Upper lobe of left lung (tissue), 4 donors: ENCODE measurements at regions not wholly inside any gene's neighbourhood (a gene's known extent, or its start where the extent isn't known, plus 50 kb on each side); places are given as distances from the start of the nearest gene placed in this dataset.

ENCODE experiments used
- CTCF ChIP-seq, 6 experiments: fragments of 450-650 bp in 4 of 6; fragments of 200-600 bp in 2 of 6; sonication (generic) in 2 of 6; IDR thresholded peaks; one replicate each; pipeline ENCODE4 v1.5.1; 2016 to 2019; ENCODE audit warnings: antibody characterized with exemption in 6 of 6
- EP300 ChIP-seq, 4 donors: sonication (generic); formaldehyde crosslinking; IDR thresholded peaks; one replicate each; pipeline ENCODE4 v1.5.1; 2017; ENCODE audit warnings: antibody characterized with exemption in 4 of 4, control low read depth in 2 of 4
- POLR2A ChIP-seq, 4 donors: fragments of 450-650 bp; IDR thresholded peaks; one replicate each; pipeline ENCODE4 v1.5.1; 2016 to 2017; ENCODE audit warnings: antibody characterized with exemption in 4 of 4, mild to moderate bottlenecking in 2 of 4
- POLR2AphosphoS5 ChIP-seq, 2 donors: sonication (generic); formaldehyde crosslinking; IDR thresholded peaks; one replicate each; pipeline ENCODE4 v1.5.1; 2017; ENCODE audit warnings: antibody characterized with exemption in 2 of 2

GRCh38 chr17:71765437-71765836 lies 355.4 kb upstream of the SOX9 start:
- no peak for TF ChIP-seq CTCF (IDR thresholded peaks at IDR 0.05)
- TF ChIP-seq POLR2A (IDR thresholded peaks at IDR 0.05) = no peak
- no peak for TF ChIP-seq POLR2AphosphoS5 (IDR thresholded peaks at IDR 0.05)
- TF ChIP-seq EP300 (IDR thresholded peaks at IDR 0.05) = no peak
